HG02840 (cell line): ENCODE measurements at regions not wholly inside any gene's neighbourhood (a gene's known extent, or its start where the extent isn't known, plus 50 kb on each side); places are given as distances from the start of the nearest gene placed in this dataset.

ENCODE experiments used
- ATAC-seq: cut with Tn5 transposase; IDR thresholded peaks from one replicate; pipeline ENCODE4 v1.9.1; 2021; ENCODE audit warnings: mild to moderate bottlenecking, moderate library complexity, moderate number of reproducible peaks; ENCODE audit not compliant: unreplicated experiment, low FRiP score

DNA sequence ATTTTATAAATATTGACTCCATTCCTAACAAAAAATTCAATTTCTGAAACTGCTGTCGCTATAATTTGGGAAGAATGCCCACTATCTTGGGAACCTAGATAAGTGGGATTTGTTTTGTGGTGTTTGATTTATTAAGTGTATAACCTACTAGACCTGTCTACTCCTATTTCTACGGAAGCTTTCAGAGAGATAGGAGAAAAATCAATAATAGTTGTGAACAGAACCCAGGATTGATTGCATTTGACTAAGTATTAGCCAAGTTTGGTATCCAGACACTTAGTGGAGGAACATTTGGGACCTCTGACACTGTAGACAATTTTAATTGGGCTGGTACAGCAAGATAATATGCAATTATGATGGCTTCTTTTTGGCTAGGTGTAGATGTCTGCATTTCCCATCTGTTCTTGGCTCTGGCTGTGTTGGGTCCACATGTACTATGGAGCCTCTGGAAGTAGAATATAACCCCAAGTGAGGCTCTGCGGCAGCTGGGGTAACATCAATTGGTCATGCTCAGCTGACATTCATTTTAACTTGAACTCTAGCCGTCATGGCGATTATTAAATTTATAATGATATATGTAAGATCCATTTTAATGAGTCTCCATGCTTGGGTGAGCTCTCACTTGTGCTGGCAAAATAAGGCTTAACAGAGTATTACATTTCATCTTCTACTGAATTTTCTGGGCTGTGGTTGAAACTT is 111.5 kb upstream of the E2F8 start:
- ATAC-seq, result no peak

DNA sequence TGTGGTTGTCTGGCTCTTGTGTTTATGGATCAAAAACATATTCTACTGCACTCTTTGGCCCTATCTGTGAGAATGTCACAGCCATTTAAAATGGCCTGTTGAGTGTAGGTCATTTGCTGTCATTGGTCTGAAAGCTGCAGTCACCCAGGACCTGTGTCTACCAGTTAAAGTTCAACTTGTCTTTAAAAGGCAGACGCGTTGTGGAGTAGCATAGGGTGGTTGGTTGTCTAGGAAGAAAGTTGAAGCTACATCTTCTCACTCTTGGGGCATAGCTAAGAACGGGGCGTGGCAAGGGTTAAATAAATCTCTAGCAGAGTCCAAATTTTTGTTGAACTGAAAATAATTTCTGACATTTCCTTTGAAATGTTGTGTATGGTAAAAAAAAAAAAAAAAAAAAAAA is 110.7 kb upstream of the E2F8 start:
- no peak for ATAC-seq

DNA sequence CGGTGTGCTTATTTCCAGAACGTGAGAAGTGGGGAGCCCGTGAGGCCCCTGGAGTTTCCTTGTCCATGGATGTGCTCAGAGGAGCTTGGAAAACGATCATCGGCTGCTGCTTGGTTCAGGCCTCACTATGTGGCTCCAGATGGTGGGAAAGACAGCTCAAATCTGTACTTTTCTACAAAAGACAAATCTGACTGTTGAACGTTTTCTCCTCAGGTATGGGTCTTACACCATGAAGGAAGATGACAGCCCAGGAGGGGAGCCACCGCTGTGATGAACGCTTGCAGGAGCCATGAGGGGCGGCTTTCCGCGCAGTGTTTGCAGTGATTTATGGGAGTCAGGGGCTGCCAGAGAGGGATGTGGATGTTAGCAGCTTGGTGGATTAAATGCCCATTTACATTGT is 109.4 kb upstream of the E2F8 start:
- ATAC-seq, result no peak

DNA sequence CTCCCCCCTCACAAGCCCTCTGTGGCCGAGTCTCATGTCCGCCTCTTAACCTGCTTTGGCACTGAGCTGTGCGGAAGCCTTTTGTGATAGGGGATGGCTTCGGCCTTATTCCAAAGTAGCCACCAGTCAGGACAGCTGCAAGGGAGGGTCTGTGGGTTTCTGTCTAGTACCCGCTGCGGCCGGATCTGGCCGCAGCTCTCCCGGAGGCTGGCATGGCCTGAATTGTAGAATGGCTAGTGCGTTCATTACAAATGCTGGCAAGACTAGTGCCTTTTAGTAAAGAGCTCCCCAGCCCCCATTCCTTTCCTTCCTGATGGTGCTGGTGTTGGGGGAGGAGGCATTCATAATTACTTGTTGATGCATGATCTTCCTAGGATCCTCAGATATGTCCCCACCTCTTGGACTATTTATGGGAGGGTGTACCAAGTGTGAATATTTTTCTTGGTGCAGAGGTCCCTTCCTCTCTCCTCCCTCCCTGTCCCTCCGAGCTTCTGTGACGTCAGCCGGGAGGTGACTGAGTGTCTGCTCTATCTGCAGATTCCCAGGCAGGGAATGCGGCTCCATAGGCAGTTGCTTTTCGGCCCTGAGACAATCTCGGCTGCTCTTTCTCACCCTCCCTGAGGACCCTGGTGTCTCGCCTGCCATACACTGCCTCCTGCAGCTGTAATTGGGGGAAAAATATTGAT is 108.7 kb upstream of the E2F8 start:
- ATAC-seq, result no peak

DNA sequence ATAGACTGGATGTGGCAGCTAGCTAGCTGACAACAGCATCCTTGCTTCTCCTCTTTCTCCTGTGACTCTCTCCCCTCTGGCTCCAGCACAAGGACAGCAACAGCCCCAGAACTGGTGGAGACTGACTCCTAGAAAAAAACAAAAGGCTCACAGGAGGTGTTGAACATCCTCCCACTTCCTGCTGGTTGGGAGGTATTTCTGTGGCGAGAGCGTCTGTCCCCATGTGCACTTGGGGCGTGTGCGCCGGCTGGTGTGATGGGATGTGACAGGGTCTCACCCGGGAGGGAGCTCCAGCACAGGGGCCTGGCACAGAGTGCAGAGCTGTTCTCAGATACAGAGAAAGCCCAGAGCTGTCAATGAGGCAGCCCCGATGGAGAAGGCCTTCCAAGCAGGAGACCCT is 107.2 kb upstream of the E2F8 start:
- ATAC-seq, result no peak

DNA sequence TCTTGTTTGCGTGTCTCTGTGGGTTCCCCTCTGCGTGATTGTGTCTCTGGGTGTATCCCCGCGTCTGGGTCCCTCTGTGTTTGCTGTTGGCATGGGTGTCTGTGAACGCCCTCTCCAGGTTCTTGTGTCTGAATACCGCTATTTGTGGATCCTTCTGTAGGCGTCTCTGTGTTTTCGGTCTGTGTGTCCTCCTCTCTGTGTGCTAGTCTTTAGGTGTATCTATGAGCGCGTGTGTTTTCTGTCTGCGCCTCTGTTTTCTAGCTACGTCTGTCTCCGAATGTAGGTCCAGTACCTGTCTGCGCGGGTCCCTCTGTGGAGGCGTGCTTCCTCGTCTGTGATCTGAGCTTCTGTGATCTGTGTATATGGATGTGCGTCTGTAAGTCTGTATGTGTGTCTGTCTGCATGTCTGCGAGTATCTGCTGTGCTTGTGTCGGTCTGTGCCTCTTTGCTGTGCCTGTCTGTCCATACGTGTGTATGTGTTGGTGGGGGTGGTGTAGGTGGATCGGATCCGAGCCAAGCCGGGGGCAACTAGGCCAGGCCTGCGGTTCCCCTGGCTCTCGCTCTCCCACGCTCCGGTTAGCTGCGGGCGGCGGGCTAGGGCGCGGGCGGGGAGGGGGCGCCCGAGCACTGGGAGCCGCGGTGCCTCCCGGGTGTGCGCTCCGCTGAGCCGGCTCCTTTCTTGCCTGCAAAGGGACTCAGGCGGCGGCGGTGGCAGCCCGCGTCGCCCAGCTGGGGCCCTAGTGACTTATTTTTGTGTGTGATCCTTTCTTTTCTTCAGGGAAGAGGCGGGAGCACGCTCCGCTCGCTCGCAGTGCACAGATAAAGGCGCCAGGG is 105.3 kb upstream of the E2F8 start:
- ATAC-seq, result no peak

DNA sequence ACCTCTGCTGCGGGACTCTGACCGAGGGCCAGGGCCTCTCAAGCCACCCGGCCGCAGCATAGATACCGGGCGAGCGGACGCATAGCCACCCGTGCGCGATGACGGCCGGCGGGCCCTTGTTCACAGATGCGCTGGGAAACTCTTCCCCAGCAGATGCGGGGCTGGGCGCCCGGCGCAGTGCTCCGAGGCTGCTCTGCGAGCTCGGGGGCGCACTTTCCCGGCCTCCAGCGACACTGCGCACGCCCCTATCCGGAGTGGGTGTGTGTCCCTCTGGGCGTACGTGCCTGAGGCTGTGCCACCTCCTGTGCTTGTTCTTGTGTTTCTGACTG is 104.7 kb upstream of the E2F8 start:
- no peak for ATAC-seq

DNA sequence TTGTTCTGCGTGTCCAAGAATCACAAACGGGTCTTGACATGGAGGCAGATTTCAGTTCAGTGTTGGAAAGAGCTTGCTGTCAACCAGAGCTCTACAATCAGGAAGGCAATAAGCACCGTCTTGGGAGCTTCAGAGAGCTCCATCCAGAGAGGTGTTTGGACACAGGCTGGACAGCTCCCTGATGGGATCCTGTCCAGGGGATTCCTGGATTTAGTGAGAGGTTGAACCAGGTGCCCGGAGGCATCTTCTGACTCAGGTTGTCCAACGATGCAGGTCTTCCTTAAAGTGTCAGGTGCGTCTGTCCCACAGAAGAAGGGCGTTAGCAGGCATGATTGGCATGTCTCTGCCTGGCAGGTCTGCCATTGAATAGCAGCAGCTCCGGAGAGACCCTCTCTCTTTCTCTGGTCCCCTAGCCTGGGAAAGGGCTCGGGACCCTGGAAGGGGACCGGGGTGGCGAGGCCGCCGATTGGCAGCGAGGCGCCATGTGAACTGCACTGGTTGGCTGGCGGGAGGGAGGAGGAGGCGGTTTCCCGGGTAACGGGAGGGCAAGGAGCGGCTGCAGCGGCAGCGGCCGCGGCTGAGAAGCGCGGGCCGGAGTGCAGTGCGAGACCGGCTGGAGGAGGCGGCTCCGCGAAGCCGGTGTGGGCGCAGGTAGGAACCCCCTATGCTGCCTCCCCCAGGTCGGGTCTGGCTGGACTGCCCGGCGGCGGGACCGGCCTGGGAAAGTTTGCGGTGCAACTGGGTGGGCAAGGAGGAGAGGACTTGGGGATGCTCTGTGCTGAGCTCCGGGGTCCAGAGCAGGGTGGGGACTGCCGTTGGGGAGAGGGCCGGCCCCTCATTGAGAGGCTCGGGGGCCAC is 104.1 kb upstream of the E2F8 start:
- no peak for ATAC-seq

DNA sequence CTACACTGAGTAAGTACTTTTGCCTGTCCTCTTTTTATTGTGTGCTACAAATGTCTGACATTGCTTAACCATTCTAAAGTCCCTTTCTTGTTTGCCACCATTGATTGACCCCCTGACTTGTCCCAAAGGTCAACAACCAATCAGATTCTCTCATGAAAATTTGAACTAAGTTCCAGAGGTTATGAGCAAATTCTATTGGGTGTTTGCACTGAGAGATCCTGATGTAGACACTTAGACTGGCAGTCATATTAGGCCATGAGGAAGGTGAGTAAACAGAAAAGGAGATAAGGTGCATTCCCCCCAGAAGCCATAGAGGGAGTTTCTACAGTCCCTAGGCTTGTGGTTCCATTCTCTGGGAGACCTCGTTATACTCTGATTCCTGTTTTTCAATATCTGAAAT is 101.3 kb upstream of the E2F8 start:
- no peak for ATAC-seq

DNA sequence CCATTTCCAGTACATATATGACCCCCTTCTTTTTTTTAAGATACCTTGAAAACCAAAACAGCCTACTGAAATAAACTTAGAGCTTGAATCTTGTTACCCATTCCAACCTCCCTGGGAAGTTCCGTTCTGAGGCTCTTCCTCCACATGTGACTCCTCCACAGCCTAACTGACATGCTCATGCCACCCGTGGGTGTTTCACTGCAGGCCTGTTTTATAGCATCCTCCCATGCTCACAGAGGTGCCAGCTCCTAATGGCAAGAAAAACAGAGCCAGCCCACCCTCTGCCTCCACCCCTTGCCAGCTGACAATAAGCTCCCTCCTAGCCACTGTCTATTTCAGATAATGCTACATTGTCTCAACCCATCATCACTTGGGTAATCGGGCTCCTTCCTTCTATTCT is 97.6 kb upstream of the E2F8 start:
- no peak for ATAC-seq

DNA sequence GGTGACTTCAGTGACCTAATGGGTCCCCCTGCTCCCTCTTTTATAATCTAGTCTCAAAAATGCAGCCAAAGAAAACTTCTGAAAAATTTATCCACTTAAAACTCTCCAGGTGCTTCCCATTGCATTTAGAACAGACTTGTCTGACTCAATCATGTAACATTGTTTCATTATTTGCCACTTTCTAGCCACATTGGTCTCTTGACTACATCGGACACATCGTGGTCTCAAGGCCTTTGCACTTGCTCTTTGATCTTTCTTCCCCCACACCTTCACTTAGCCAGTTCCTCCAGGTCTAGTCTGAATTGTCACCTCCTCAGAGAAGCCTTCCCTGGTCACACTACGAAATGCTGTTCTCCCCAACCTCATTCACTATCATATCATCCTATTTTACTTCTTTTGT is 97.0 kb upstream of the E2F8 start:
- ATAC-seq, result no peak

DNA sequence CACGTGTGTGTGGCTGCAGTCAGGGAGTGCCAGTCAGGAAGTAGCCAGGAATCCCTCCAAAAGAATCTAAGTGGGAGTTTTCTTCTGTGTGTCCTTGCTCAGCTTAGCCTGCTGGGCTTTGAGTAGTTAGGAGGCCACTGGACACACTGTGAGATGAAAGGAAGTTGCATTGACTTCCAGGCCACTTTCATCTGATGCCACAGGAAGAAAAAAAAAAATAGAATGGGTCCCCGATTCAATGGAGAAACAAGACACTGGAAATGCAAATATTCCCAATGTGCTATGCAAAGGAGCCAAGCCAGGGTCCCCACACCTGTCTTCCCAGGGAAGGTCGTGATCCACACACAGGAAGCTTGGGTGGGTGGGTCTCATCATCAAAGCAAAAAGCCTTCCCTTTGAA is 95.6 kb upstream of the E2F8 start:
- no peak for ATAC-seq

DNA sequence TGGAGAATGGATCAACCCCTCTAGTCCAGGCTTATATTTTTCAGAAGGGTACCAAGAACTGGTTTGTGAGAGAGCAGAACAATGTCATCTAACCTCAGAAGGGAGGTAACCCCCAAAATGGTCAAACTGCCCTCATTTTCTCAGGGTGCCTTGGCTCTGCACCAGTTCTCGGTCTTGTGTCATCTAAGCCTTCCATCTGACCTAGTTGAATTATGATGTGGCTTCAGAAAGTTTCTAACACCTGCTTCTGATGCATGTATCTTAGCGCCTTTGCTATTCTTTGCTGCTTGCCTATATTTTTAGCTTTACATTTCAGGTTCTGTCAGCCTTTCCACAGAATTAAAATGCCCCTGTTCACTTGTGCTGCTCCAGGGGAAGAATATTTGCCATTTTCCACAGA is 91.7 kb upstream of the E2F8 start:
- ATAC-seq, result no peak

DNA sequence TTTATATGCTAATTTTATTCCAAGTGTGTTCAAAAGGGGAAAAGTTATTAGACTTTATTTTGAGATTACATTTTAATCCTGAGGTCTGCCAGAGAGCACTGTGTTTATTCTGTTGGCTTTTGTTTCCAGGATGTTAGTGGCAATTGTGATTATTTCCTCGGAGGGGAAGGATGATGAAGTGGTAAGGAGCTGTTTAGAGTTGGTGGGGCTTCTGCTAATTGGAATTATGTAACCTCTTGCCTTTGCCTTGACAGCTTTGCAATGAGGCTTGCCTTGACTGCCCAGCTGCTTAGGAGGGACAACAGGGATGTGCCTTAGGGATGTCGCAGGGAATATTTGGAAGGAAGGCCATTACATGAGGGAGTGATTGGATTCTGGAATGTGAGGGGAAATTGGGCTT is 89.7 kb upstream of the E2F8 start:
- ATAC-seq, result no peak

DNA sequence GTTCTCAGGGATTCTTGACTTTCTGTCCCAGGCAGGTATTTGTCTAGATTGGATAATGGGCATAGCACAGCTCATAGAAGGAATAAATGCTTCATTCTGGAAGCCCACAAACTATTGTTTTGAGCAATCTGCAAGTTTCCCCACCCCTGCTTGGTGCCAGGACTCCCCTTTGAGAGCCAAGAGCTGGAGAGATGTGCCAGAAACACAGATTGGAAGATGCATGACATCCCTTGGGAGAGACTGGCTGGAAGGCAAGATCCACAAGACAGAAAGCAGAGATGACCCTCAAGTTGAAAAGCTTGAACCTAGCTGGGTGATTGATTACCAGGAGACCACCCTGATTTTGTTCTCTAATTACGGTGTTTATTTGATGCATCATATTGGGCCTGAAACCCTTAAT is 89.2 kb upstream of the E2F8 start:
- ATAC-seq, result no peak

DNA sequence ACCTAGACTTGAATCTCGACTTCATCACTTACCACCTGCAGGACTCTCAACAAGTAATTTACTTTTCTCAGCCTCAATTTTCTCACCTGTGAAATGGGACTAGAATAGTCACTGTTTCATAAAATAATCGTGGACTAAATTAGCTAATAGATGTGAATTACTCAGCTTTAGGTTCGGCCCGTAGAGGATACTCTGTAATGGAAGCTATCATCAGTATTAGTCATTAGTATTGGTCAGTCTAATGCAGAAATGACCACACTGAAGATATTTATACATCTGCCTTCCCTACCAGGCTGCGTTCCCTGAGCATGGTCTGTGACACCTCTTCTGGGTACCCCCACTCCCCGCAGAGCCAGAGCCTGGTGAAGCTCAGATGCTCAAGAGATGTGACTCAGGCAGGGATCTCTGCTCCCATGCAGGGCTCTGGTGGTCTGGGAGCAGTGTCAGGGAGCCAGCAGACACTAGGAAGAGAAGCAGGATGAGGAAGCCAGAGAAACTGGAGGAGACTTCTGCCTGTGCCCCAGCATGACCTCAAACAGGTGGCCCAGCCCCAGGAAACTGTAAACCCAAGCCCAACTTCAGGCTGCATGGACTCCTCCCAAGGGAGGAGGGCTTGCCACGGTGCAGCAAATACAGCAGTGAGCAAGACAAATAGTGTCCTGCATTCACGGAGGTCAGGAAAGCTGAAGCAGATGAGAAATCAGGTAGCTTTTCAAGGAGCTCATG is 88.0 kb upstream of the E2F8 start:
- no peak for ATAC-seq

DNA sequence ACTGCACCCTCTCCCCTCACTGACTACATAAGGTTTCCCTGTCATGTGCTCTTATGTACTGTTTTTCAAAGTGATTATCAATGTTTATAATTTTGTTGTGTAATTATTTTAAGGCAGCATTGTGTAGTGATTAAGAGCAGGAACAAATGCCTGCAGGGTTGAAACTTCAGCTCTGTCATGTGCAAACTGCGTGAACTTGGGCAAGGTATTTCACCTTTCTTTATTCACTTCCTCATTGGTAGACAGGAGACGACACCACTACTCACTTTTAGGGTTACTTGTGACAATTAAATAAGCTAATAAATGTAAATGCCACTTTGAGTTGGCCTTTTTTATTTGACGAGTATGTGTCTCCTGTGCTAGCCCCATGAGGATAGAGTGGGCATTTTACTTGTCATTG is 86.5 kb upstream of the E2F8 start:
- ATAC-seq, result no peak

DNA sequence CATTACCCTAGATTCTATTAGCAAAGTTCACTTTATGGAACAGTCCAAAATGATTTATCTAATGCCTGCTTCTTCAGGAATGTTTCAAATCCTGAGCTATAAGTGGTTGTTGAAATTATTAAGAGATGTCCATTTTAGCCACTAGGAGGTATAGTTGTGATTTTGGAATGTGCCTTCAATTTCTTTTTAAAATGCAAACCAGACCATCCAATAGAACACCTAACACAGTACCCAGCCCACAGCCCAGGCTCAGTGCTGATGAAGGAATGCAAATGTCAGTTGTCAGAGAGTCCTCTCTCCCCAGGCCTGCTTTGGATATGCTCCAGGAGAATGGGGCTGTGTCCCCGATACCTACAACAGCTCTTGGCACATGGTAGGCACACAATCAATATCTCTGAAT is 85.8 kb upstream of the E2F8 start:
- no peak for ATAC-seq

DNA sequence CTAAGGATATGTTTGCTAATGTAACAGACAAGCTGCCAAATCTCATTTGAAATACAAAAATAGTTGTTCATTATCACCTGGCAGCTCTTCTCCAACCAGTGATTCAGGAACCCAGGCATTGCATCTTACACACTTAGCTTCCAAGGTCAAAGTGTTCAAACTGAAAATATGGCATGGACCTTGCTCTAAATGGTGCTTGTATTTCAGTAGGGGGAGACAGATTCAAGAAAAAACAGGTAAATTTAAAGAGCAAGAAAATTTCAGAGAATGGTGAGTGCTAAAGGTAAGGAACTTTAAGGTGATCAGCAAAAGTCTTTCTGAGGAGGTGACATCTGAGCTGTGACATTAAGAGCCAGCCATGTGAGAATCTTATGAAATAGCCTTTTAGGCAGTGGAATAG is 82.8 kb upstream of the E2F8 start:
- no peak for ATAC-seq

DNA sequence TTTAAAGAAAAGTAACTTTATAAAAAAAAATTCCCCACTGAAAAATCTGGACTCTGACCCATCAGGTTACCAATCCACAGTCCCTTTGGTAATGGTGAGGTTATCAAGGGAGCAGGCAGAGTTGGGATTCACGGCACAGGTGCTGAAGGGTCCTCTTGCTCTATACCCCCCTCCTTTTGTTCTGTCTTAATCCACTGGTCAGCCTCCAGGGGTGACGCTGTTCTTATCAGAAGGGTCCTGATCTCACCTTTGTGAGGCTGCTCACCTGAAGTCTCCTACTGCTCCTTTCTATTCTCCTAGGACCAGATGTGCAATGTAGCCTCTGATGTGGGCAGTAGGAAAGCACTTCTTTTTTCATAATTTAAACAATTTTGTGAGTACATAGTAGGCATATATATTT is 80.6 kb upstream of the E2F8 start:
- ATAC-seq, result no peak
